Keratinocyte (primary cell): ENCODE measurements at regions not wholly inside any gene's neighbourhood (a gene's known extent, or its start where the extent isn't known, plus 50 kb on each side); places are given as distances from the start of the nearest gene placed in this dataset.

ENCODE experiments used
- DNase-seq: peaks from one replicate; pipeline ENCODE4 v3.0.0-alpha.2; 2011; ENCODE audit warnings: low read depth, missing footprints, low spot score
- FAIRE-seq: peaks from 2 replicates; lab custom pipeline; 2011; peaks lifted over from hg19 to GRCh38; lab: Jason Lieb, UNC
- H2AFZ ChIP-seq: 2 replicates; pipeline ENCODE4 v1.6.0; 2012; ENCODE audit warnings: low read length, control low read depth, inconsistent platforms; ENCODE audit not compliant: control insufficient read depth
- H3K27ac ChIP-seq: 2 replicates; pipeline ENCODE4 v1.5.1; 2011; ENCODE audit warnings: low read length; ENCODE audit not compliant: control insufficient read depth, insufficient read depth
- H3K27me3 ChIP-seq: 3 replicates; pipeline ENCODE4 v1.6.0; 2011; ENCODE audit warnings: low read length; ENCODE audit not compliant: control insufficient read depth, insufficient read depth; ENCODE audit errors: extremely low read depth
- H3K36me3 ChIP-seq, 2 experiments: 2 replicates in 1 of 2; 3 replicates in 1 of 2; pipeline ENCODE4 v1.5.1; 2011; ENCODE audit warnings: low read length in 2 of 2, mild to moderate bottlenecking in 1 of 2; ENCODE audit not compliant: control insufficient read depth in 2 of 2, insufficient read depth in 2 of 2; ENCODE audit errors: extremely low read depth in 1 of 2
- H3K4me1 ChIP-seq: 3 replicates; pipeline ENCODE4 v1.5.1; 2011; ENCODE audit warnings: low read length; ENCODE audit not compliant: control insufficient read depth, insufficient read depth; ENCODE audit errors: extremely low read depth
- H3K4me2 ChIP-seq: 3 replicates; pipeline ENCODE4 v1.6.0; 2011; ENCODE audit warnings: low read depth, low read length; ENCODE audit not compliant: control insufficient read depth, insufficient read depth; ENCODE audit errors: extremely low read depth
- H3K4me3 ChIP-seq, 3 experiments: fragments of 200-600 bp in 1 of 3; sonication (generic) in 1 of 3; 2 replicates in 2 of 3; 3 replicates in 1 of 3; pipeline ENCODE4 v1.5.1; 2011 to 2016; ENCODE audit warnings: low read length in 3 of 3, mild to moderate bottlenecking in 3 of 3, control low read depth in 2 of 3, inconsistent platforms in 1 of 3, low read depth in 1 of 3, mixed read lengths in 1 of 3, mixed run types in 1 of 3, moderate library complexity in 1 of 3; ENCODE audit not compliant: control insufficient read depth in 2 of 3, insufficient read depth in 2 of 3; ENCODE audit errors: extremely low read depth in 1 of 3
- H3K79me2 ChIP-seq: 2 replicates; pipeline ENCODE4 v1.6.0; 2012; ENCODE audit warnings: low read length; ENCODE audit not compliant: control insufficient read depth, insufficient read depth
- H3K9ac ChIP-seq: 3 replicates; pipeline ENCODE4 v1.6.0; 2011; ENCODE audit warnings: low read length; ENCODE audit not compliant: control insufficient read depth, insufficient read depth; ENCODE audit errors: extremely low read depth
- H3K9me1 ChIP-seq: 3 replicates; pipeline ENCODE4 v1.6.0; 2011; ENCODE audit warnings: low read length; ENCODE audit not compliant: control insufficient read depth, insufficient read depth; ENCODE audit errors: extremely low read depth
- H3K9me3 ChIP-seq: 2 replicates; pipeline ENCODE4 v1.5.1; 2012; ENCODE audit warnings: low read depth, low read length; ENCODE audit not compliant: control insufficient read depth
- H4K20me1 ChIP-seq: 3 replicates; pipeline ENCODE4 v1.6.0; 2011; ENCODE audit warnings: low read length; ENCODE audit not compliant: control insufficient read depth, insufficient read depth; ENCODE audit errors: extremely low read depth
- EZH2 ChIP-seq: IDR thresholded peaks from one replicate; pipeline ENCODE4 v1.6.1; 2012; ENCODE audit warnings: inconsistent platforms, mild to moderate bottlenecking, low read length, moderate library complexity
- dilution Hi-C: fragments of 300-500 bp; cut with MboI; formaldehyde crosslinking; loops from one replicate; pipeline ENCODE4 v1.7.0; 2020; ENCODE audit warnings: low sequenced_read_pairs; ENCODE audit not compliant: extremely low pct_ligation_motif_present
- TF ChIP-seq, protein P1 (sequence below), 3 experiments: IDR thresholded peaks in 1 of 3; conservative IDR thresholded peaks in 1 of 3; optimal IDR thresholded peaks in 1 of 3; 2 replicates in 2 of 3; 3 replicates in 1 of 3; pipeline versions ENCODE3 to v1.5.1; 2011; ENCODE audit warnings: low read length in 3 of 3, mild to moderate bottlenecking in 3 of 3, moderate library complexity in 2 of 3, control low read depth in 1 of 3, inconsistent platforms in 1 of 3; ENCODE audit not compliant: insufficient read depth in 2 of 3; ENCODE audit errors: extremely low read depth in 1 of 3

DNA sequence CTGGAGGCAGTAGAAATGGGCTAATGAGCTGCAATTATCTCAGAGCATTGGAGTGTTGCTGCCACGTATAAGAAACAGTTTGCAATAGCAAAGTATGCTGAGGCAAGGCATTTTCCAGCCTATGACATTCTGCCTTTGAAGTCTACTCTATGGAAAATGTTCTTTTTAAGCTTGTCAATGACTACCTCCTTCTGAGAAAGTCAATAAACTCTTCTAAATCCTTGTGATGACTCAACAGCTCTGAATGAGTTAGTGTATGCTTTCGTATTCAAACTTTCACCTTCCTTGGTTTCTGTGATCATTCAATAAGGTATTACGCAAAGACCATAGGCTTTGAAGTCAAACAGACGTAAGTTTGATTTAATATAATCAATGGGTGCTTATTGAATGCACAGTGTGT lies 111.2 kb downstream of the CAPZA3 start:
- TF ChIP-seq EZH2: no peak
- TF ChIP-seq, protein P1, sequence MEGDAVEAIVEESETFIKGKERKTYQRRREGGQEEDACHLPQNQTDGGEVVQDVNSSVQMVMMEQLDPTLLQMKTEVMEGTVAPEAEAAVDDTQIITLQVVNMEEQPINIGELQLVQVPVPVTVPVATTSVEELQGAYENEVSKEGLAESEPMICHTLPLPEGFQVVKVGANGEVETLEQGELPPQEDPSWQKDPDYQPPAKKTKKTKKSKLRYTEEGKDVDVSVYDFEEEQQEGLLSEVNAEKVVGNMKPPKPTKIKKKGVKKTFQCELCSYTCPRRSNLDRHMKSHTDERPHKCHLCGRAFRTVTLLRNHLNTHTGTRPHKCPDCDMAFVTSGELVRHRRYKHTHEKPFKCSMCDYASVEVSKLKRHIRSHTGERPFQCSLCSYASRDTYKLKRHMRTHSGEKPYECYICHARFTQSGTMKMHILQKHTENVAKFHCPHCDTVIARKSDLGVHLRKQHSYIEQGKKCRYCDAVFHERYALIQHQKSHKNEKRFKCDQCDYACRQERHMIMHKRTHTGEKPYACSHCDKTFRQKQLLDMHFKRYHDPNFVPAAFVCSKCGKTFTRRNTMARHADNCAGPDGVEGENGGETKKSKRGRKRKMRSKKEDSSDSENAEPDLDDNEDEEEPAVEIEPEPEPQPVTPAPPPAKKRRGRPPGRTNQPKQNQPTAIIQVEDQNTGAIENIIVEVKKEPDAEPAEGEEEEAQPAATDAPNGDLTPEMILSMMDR (optimal IDR thresholded peaks at IDR 0.05 in 1 of 3, IDR thresholded peaks at IDR 0.05 in 1 of 3, conservative IDR thresholded peaks at IDR 0.05 in 1 of 3; ENCODE audit: extremely low read depth in 1 of 3, insufficient read depth in 2 of 3, low read length in 3 of 3): no peak
- H3K27ac ChIP-seq: no peak overlapping the region
- no peaks in the 10 kb centered on the region for H3K4me1 ChIP-seq
- no peak overlapping the region for H3K9ac ChIP-seq
- H3K9me3 ChIP-seq: no peaks in the 10 kb centered on the region
- FAIRE-seq (no peak), DNase-seq (no peak)
- no peaks in the 10 kb centered on the region for H3K9me1 ChIP-seq
- no peak overlapping the region for H3K4me3 ChIP-seq
- H3K79me2 ChIP-seq: no peaks in the 10 kb centered on the region
- no peak overlapping the region for H3K4me2 ChIP-seq
- no peaks in the 10 kb centered on the region for H4K20me1 ChIP-seq
- no peaks in the 10 kb centered on the region for H3K27me3 ChIP-seq
- dilution Hi-C loops: no loop called here
- H2AFZ ChIP-seq: no peak overlapping the region
- H3K36me3 ChIP-seq: no peaks in the 10 kb centered on the region

DNA sequence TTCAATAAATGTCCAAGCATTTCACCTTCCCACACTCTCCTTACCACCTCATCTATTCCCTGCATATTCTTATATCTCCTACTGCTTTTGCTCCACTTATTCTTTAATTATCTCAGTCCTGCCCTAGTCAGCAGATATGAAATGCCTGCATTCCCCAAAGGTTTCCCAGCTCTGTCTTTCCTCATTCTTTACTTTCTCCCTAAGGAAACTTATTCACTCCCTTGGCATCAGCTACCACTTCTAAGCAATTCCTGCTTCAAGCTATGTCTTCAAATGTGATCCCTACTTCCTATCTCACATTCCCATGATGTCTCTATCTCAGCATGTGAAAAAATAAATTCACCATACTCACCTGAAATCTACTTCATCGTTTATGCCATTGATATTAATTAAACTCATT lies 111.8 kb downstream of the CAPZA3 start:
- Histone ChIP-seq H3K9me1 (no peaks in the 10 kb centered on the region), H3K4me3 (no peak overlapping the region), H3K27me3 (no peaks in the 10 kb centered on the region), H3K79me2 (no peaks in the 10 kb centered on the region), H3K27ac (no peak overlapping the region), H2AFZ (no peak overlapping the region), H4K20me1 (no peaks in the 10 kb centered on the region), H3K9me3 (no peaks in the 10 kb centered on the region), H3K4me2 (no peak overlapping the region), H3K36me3 (no peaks in the 10 kb centered on the region), H3K9ac (no peak overlapping the region), H3K4me1 (no peaks in the 10 kb centered on the region)
- DNase-seq (no peak), FAIRE-seq (no peak)
- TF ChIP-seq EZH2: no peak
- TF ChIP-seq, protein P1 (optimal IDR thresholded peaks at IDR 0.05 in 1 of 3, IDR thresholded peaks at IDR 0.05 in 1 of 3, conservative IDR thresholded peaks at IDR 0.05 in 1 of 3; ENCODE audit: extremely low read depth in 1 of 3, insufficient read depth in 2 of 3, low read length in 3 of 3): no peak
- dilution Hi-C loops: no loop called here
